ENCODE measurements at regions not wholly inside any gene's neighbourhood (a gene's known extent, or its start where the extent isn't known, plus 50 kb on each side); places are given as distances from the start of the nearest gene placed in this dataset.

DNA sequence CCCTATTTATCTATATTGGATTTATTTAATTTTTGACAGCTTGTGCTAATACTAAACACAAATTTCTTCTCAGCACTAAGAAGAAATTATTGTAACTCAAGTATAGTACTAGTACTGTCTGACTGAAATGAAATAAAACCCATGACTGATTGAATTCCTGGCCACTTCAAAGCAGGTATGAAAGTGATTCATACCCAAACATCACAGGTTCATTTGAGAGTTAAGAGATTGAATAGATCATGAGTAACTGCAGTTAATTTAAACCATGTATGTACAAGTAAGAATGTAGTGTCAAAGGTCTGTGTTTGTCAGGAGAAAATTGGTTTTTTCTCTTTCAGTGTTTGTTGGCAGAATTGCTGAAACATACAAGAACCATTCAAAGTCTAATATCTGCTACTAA, 332.0 kb upstream of the GRM7 start:
- TF ChIP-seq, protein P1, sequence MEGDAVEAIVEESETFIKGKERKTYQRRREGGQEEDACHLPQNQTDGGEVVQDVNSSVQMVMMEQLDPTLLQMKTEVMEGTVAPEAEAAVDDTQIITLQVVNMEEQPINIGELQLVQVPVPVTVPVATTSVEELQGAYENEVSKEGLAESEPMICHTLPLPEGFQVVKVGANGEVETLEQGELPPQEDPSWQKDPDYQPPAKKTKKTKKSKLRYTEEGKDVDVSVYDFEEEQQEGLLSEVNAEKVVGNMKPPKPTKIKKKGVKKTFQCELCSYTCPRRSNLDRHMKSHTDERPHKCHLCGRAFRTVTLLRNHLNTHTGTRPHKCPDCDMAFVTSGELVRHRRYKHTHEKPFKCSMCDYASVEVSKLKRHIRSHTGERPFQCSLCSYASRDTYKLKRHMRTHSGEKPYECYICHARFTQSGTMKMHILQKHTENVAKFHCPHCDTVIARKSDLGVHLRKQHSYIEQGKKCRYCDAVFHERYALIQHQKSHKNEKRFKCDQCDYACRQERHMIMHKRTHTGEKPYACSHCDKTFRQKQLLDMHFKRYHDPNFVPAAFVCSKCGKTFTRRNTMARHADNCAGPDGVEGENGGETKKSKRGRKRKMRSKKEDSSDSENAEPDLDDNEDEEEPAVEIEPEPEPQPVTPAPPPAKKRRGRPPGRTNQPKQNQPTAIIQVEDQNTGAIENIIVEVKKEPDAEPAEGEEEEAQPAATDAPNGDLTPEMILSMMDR (IDR thresholded peaks at IDR 0.05) = no peak
- Mint-ChIP-seq H3K27me3 (ENCODE audit: unreplicated experiment) (no peaks in the 10 kb centered on the region), H3K4me3 (ENCODE audit: unreplicated experiment) (no peak overlapping the region), H3K9me3 (ENCODE audit: unreplicated experiment) (peaks cover 16% of the 10 kb centered on the region), H3K36me3 (ENCODE audit: unreplicated experiment) (no peaks in the 10 kb centered on the region), H3K4me1 (ENCODE audit: unreplicated experiment) (no peaks in the 10 kb centered on the region), H3K27ac (ENCODE audit: unreplicated experiment) (no peak overlapping the region)
- no peak for DNase-seq (ENCODE audit: extremely low spot score, unreplicated experiment)

DNA sequence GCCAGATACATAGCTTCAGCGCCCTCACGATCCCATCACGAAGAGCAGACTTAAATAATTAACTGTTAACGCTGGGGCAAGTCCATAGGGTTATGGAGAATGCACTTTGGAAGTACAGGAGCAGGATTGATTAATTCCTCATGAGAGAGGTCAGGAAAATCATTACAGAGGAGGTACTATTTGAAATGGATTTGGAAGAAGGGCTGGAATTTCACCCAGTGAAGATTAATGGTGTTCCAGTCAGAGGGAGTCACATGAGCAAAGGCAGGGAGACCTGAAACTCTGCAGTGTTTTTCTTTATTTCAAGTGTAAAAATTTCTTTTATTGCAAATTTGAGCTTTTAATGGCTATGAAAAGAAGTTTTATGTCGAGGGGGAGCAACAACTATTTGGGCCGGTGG, 329.8 kb upstream of the GRM7 start:
- H3K27me3 Mint-ChIP-seq (ENCODE audit: unreplicated experiment) = no peaks in the 10 kb centered on the region
- H3K9me3 Mint-ChIP-seq (ENCODE audit: unreplicated experiment) = peaks cover 30% of the 10 kb centered on the region
- no peak for DNase-seq (ENCODE audit: extremely low spot score, unreplicated experiment)
- no peak overlapping the region for H3K4me3 Mint-ChIP-seq (ENCODE audit: unreplicated experiment)
- H3K36me3 Mint-ChIP-seq (ENCODE audit: unreplicated experiment) = no peaks in the 10 kb centered on the region
- H3K27ac Mint-ChIP-seq (ENCODE audit: unreplicated experiment) = no peak overlapping the region
- TF ChIP-seq, protein P1 (IDR thresholded peaks at IDR 0.05) = no peak
- no peaks in the 10 kb centered on the region for H3K4me1 Mint-ChIP-seq (ENCODE audit: unreplicated experiment)

DNA sequence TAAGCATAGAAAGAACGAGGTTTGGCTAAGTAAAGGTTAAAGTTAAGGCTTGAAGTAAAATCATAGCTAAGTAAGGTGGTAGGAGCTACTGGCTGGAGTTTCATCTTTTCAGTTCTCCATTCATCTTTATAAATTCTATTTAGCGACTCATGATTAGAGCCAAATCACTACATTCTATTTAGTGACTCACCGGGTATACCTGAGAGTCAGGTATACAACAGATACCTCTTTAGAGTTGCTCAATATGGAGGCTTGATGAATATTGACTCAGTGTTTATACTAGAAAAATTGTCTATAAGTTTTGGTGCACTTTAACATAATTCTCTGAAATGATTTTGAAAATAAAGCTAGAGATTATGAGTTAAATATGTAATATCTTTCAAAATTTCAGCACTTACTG, 328.8 kb upstream of the GRM7 start:
- DNase-seq (ENCODE audit: extremely low spot score, unreplicated experiment) = no peak
- Mint-ChIP-seq H3K27me3 (ENCODE audit: unreplicated experiment) (no peaks in the 10 kb centered on the region), H3K36me3 (ENCODE audit: unreplicated experiment) (no peaks in the 10 kb centered on the region), H3K4me3 (ENCODE audit: unreplicated experiment) (no peak overlapping the region), H3K27ac (ENCODE audit: unreplicated experiment) (no peak overlapping the region), H3K4me1 (ENCODE audit: unreplicated experiment) (no peaks in the 10 kb centered on the region), H3K9me3 (ENCODE audit: unreplicated experiment) (peaks cover 37% of the 10 kb centered on the region)
- TF ChIP-seq, protein P1 (IDR thresholded peaks at IDR 0.05) = no peak

GRCh38 chr3:6540981-6541380, 319.9 kb upstream of the GRM7 start:
- Mint-ChIP-seq H3K4me3 (ENCODE audit: unreplicated experiment) (no peak overlapping the region), H3K9me3 (ENCODE audit: unreplicated experiment) (peaks cover 57% of the 10 kb centered on the region), H3K27me3 (ENCODE audit: unreplicated experiment) (no peaks in the 10 kb centered on the region), H3K27ac (ENCODE audit: unreplicated experiment) (no peak overlapping the region), H3K36me3 (ENCODE audit: unreplicated experiment) (no peaks in the 10 kb centered on the region), H3K4me1 (ENCODE audit: unreplicated experiment) (no peaks in the 10 kb centered on the region)
- TF ChIP-seq, protein P1 (IDR thresholded peaks at IDR 0.05) = no peak
- DNase-seq (ENCODE audit: extremely low spot score, unreplicated experiment) = no peak

GRCh38 chr3:6542795-6543194, 318.1 kb upstream of the GRM7 start:
- TF ChIP-seq, protein P1 (IDR thresholded peaks at IDR 0.05) = no peak
- Mint-ChIP-seq H3K27ac (ENCODE audit: unreplicated experiment) (no peak overlapping the region), H3K4me3 (ENCODE audit: unreplicated experiment) (no peak overlapping the region)

More at GRCh38 chr3:6542795-6543194, 318.1 kb upstream of the GRM7 start:
- Mint-ChIP-seq H3K9me3 (ENCODE audit: unreplicated experiment) (peaks cover 45% of the 10 kb centered on the region), H3K4me1 (ENCODE audit: unreplicated experiment) (no peaks in the 10 kb centered on the region), H3K27me3 (ENCODE audit: unreplicated experiment) (no peaks in the 10 kb centered on the region), H3K36me3 (ENCODE audit: unreplicated experiment) (no peaks in the 10 kb centered on the region)
- no peak for DNase-seq (ENCODE audit: extremely low spot score, unreplicated experiment)

All from osteocyte (in vitro differentiated cells).